ENCODE measurements at regions not wholly inside any gene's neighbourhood (a gene's known extent, or its start where the extent isn't known, plus 50 kb on each side); places are given as distances from the start of the nearest gene placed in this dataset.

- no peak overlapping the region for H3K27ac ChIP-seq
- TF ChIP-seq CTCF (conservative IDR thresholded peaks at IDR 0.05), result no peak
Observed at GRCh38 chr7:18153183-18153748, 125.6 kb upstream of the PRPS1L1 start.

GRCh38 chr7:18154726-18155125, 127.1 kb upstream of the PRPS1L1 start:
- no peak overlapping the region for H3K27ac ChIP-seq
- no peak for TF ChIP-seq CTCF (conservative IDR thresholded peaks at IDR 0.05)

GRCh38 chr7:18157233-18157632, 129.6 kb upstream of the PRPS1L1 start:
- TF ChIP-seq CTCF (conservative IDR thresholded peaks at IDR 0.05), result no peak
- H3K27ac ChIP-seq, result no peak overlapping the region

- no peak for TF ChIP-seq CTCF (conservative IDR thresholded peaks at IDR 0.05)
- H3K27ac ChIP-seq, result no peak overlapping the region
Observed at GRCh38 chr7:18162657-18163056, 135.0 kb upstream of the PRPS1L1 start.

- no peak overlapping the region for H3K27ac ChIP-seq
- no peak for TF ChIP-seq CTCF (conservative IDR thresholded peaks at IDR 0.05)
Observed at GRCh38 chr7:18163091-18163490, 135.4 kb upstream of the PRPS1L1 start.

GRCh38 chr7:18165166-18165565, 137.5 kb upstream of the PRPS1L1 start:
- H3K27ac ChIP-seq, result no peak overlapping the region
- TF ChIP-seq CTCF (conservative IDR thresholded peaks at IDR 0.05), result no peak

GRCh38 chr7:18166002-18166401, 138.4 kb upstream of the PRPS1L1 start:
- no peak overlapping the region for H3K27ac ChIP-seq

More at GRCh38 chr7:18166002-18166401, 138.4 kb upstream of the PRPS1L1 start:
- no peak for TF ChIP-seq CTCF (conservative IDR thresholded peaks at IDR 0.05)
